Head of caudate nucleus (tissue), 42 donors: ENCODE measurements at regions not wholly inside any gene's neighbourhood (a gene's known extent, or its start where the extent isn't known, plus 50 kb on each side); places are given as distances from the start of the nearest gene placed in this dataset.

Source experiments
- DNase-seq, 42 donors: peaks; one replicate each; pipeline versions ENCODE4 v3.0.0 to v3.0.0-alpha.2; 2020 to 2021; ENCODE audit warnings: mixed read lengths in 7 of 42
- intact Hi-C: fragments of 100-400 bp; cut with DNase I; formaldehyde crosslinking; loops from one replicate; pipeline ENCODE4 v1.15.0; 2022

DNA sequence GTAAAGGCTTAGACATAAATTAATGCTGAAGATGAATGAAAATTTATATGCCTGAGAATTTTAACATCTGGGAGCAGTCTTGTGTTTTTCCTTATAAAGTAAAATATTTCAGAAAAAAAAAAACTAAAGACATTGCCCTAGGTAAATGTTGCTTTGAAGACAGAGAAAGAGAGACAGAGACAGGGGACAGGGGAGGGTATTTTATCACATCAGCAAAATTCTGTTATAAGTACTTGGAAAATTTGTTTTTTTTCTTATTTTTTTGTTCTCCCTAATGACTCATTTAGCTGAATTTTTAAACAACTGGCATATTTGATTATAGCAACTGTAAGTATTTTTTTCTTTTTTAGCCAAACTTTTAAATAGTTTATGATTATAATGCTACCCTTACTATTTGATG, 1540.6 kb upstream of the GBE1 start:
- DNase-seq, result no peak
- intact Hi-C loops, result no loop called here

DNA sequence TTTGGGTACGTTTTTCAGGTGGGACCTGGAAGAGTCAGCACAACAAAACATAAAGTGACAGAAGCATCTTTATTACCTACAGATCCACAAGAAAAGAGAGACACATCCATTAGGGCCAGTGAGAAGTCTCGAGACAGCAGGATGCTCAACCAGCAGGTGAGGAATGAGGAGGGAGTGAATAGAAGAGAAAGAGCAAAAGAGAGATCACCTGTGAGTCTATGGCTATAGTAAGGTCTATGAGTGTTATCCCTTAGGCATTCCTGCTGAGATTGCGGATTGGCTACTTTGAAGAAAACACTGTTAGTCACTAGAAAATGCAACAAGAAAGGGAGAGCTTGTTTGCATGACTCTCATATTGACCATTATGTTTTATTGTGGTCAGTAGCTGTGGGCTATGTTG, 1556.2 kb upstream of the GBE1 start:
- no peak for DNase-seq
- intact Hi-C loops, result no loop called here

DNA sequence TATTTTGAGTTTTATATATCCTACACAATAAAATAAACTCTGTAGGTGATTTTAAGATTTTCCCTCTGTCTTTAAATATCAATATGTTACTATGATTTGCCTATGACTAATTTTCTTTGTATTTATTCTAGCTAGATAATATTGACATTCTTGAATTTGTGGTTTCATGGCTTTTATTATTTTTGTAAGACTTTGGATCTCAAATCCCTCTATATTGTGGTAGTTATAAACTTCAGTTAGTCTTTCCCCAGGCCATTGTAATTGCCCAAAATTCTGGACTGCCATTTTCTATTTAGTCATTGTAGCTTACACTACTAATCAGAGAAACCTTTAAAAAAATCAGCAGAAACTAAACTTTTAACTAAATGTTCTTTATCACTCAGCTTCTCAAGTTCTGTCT, 1559.3 kb upstream of the GBE1 start:
- no peak for DNase-seq
- intact Hi-C loops, result no loop called here

DNA sequence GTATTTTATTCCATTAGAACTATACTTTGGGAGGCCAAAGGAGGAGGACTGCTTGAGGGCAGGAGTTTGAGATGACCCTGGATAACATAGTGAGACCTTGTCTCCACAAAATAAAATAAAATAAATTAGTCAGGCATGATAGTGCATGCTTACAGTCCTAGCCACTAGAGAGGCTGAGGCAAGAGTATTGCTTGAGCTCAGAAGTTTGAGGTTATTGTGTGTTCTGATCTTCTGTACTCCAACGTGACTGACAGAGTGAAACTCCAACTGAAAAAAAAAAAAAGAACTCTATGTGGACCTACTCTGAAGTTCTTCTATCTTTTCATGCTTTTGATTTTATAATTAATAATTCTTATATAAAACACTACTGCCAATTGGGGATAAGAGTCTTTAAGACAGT, 1560.0 kb upstream of the GBE1 start:
- intact Hi-C loops, result no loop called here
- DNase-seq, result no peak

DNA sequence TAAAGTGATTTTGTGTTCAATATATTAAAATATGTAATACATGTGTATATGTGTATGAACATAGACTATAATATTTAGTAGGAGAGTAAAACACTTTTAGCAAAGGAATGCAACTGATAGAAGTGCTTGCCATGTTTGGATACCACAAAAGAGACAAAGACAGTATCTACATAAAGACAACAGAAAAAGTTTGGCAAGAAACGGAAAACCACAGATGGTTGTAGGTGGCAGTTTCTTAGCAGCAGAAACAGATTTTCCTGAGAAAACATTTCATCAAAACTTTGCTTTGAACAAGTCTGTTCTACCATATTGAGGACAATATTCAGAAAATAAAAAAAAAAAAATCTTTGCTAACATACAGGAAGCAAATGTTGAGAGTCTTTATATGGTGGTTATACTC, 1560.4 kb upstream of the GBE1 start:
- DNase-seq, result no peak
- intact Hi-C loops, result no loop called here

DNA sequence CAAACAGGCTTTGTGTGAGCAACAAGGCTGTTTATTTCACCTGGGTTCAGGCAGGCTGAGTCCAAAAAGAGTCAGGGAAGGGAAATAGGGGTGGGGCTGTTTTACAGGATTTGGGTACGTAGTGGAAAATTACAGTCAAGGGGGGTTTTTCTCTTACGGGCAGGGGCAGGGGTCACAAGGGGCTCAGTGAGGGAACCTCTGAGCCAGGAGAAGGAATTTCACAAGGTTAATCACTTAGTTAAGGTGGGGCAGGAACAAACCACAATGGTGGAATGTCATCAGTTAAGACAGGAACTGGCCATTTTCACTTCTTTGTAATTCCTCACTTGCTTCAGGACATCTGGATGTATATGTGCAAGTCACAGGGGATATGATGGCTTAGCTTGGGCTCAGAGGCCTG, 1592.8 kb upstream of the GBE1 start:
- DNase-seq, result no peak
- intact Hi-C loops, result no loop called here

DNA sequence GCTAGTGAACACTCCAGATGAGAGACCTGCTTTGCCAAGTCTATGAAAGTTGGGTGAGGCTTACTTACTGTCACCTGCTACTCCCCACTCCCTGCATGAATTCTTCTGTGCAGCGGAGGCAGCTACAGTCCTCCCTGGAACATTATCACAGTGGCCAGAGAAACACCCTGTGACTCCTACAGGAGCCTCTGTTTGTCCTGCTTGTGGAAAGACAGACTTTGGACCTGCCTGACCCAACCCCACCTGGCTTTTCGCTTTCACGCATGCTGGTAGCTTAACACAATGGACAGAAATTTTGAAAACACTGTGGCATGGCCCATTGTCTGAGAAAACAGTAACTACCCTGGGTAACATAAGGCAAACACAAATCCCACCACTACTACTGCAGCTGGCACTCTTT, 1565.5 kb upstream of the CADM2 start:
- intact Hi-C loops, result no loop called here

DNA sequence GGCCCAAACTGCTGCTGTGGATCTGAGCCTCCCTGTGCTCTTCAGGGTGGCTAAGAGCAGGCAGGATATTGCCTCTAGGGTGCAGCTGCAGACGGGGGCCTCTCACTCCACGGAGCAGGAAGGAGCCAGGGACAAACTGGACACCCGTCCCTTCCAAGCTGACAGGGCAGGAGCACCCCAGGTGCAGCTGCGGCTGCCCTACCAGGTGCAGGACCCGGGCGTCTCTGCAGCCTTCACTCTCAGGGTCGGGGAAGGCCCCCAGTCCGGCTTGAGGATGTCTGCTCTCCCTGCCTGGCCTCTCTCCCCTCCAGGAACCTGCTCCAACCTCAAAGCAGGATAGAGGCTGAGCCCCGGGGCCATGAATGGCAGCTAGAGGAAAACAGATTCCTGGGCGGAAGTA, 1554.9 kb upstream of the CADM2 start:
- intact Hi-C loops, result no loop called here
- no peak for DNase-seq

More for the DNA sequence above, 1565.5 kb upstream of the CADM2 start:
- no peak for DNase-seq

DNA sequence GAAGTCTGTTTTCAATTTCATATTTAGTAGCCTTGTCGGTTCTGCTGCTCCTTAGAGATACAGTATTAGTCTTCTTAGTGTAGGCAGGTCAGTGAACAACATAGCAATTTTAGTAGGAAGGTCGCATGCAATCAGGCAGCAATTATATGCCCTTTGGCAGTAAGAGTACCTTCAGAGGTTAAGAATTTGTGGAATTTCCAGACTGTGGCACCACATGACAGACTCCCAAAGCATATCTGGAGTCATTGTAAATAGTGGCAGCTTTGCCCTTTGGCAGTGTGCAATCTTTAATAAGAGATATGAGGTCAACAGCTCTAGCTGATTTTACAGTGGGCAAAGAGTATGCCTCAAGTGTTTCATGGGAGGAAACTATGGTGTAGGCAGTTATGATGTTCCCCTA, 1532.5 kb upstream of the CADM2 start:
- DNase-seq, result no peak
- intact Hi-C loops, result no loop called here

DNA sequence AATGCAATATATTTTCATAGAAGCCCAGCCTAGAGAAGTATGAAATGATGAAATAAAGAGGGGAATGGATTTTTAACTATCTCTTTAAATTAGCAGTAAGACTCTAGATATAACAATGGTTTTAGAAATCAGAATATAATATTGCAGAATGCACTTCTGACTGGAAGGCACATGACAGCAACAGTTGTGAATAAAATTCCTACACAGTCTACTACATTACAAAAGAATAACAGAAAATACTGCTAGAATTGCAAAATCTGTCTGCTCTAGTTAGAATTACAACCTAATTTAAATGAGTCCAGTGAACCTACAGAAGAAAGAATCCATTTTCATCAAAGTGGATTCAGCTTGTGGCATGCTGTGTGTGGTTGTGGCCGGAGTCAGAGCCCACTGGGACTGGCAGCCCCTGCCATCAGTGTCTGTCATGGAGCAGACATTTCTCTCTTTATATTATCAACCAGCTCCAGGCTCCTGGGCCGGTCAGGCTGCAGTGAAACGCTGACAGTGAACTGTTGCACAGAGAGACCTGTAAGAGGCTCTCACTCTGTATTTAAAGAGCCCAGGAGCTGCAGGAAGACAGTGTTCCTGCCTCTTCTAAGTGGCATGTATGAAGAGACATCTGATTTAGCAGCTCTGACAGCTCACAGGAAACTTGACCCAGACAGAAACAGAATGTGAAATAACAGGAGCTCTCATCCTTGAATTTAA, 1523.8 kb upstream of the CADM2 start:
- intact Hi-C loops, result no loop called here
- DNase-seq, result no peak

DNA sequence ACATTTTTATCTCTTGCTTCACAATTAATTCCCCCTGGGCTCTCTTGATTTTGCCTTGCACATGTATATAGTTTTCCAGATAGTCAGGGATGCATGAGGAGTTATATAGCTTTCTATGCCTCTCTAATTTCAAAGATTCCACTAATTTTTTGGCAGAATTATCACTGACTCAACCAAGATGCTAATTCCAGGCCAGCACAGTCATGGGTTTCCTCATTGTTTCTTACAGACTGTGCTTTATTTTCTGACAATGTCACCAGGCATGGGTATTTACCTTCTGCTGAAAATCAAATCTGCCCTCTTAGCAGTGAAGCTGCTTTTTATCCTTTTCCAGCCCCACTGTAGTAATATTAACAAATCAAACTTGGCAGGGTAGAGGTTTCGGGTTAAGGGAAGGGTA, 1520.6 kb upstream of the CADM2 start:
- intact Hi-C loops, result no loop called here

DNA sequence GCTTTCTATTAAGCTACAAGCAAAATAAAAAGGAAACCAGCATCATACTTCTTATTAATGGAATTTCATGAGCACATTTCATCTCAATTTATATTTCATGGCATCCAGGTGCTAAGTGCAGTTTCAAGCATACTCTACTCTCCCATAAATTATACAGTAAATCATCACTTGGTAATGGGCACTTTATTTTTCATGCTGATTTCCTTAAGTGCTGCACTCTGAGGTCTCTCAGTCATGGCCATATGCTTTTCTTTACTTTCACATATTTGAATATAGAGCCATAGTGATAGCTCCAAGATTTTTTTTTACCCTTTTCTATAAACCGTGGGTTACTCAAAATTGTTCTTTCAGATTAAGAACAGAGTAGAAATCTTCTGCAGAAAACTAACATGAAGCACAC, 1505.7 kb upstream of the CADM2 start:
- intact Hi-C loops, result no loop called here
- no peak for DNase-seq

More for the DNA sequence above, 1520.6 kb upstream of the CADM2 start:
- DNase-seq, result no peak

DNA sequence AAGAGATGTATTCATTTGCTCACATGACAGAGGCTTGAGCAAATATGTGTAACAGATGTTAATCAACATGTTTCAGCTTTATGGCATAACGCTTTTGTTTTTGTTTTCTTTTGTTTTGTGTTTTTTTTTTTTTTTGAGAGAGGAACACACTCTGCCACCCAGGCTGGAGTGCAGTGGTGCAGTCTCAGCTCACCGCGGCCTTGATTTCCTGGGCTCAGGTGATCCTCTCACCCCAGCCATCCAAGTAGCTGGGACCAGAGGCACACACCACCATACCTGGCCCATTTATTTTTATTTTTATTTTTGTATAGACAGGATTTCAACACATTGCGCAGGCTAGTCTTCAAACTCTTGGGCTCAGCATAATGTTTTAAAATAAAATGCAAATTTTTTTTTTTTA, 1504.4 kb upstream of the CADM2 start:
- intact Hi-C loops, result no loop called here
- DNase-seq, result no peak

DNA sequence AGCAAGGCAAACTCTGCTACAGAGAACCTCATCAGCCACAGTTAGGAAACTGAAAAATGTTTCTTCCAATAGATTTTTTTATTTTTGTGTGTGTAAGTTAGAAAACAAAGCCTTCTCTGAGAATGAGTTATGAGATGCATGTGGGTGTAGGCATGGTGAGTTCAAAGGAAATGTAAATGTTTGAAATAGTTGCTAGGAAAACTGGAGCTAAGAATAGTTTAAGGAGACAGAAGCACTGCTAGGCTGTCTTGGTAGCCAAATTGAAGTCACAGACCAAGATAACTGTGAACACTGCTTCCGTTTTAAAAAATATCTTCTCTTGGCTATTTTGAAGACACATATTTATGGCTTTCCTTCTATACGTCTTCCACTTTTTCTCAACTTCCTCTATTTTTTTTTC, 1501.2 kb upstream of the CADM2 start:
- DNase-seq, result no peak
- intact Hi-C loops, result no loop called here

DNA sequence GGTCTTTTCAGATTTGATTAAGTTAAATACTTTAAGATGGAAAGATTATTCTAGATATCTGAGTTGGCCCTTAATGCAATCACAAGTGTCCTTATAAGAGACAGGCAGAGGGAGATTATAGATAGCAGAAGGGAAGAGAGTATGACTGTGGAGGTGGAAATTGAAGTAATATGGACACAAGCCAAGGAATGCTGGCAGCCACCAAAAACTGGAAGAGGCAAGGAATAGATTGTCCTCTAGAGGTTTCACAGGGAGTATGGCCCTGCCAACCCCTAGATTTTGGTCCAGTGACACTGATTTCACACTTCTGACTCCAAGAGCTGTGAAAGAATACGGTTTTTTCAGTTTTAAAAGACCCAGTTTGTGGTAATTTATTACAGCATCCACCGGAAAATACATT, 1498.7 kb upstream of the CADM2 start:
- DNase-seq, result no peak

DNA sequence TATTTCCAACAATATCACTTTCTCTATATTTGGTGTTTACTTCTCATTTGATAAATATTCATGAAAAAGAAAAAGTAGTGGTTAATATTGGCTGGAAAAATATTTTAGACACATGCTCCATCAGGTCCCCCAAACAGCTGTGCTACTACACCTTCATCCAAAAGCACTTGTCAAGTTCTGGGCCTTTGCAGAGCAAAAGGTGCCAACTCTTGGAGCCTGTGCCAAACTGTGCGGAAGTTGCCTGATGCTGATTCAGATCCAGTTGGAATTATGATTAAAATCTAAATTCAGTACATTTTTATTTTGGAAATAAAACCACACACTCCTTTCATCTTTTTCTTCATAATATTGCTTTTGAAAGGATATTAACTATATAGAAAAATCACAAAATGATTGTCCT, 1497.4 kb upstream of the CADM2 start:
- intact Hi-C loops, result no loop called here
- no peak for DNase-seq

More for the DNA sequence above, 1498.7 kb upstream of the CADM2 start:
- intact Hi-C loops, result no loop called here

DNA sequence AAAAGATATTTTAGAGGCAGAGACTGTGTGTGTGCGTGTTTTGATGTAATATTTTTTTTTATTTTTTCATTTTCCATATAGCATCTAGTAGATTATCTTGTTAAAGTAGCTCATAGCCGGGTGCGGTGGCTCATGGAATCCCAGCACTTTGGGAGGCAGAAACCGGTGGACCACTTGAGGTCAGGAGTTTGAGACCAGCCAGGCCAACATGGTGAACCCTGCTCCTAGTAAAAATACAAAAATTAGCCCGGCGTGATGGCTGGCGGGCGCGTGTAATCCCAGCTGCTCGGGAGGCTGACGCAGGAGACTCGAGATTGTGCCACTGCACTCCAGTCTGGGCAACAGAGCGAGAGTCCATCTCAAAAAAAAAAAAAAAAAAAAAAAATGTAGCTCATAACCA, 1481.2 kb upstream of the CADM2 start:
- intact Hi-C loops, result no loop called here
- no peak for DNase-seq

DNA sequence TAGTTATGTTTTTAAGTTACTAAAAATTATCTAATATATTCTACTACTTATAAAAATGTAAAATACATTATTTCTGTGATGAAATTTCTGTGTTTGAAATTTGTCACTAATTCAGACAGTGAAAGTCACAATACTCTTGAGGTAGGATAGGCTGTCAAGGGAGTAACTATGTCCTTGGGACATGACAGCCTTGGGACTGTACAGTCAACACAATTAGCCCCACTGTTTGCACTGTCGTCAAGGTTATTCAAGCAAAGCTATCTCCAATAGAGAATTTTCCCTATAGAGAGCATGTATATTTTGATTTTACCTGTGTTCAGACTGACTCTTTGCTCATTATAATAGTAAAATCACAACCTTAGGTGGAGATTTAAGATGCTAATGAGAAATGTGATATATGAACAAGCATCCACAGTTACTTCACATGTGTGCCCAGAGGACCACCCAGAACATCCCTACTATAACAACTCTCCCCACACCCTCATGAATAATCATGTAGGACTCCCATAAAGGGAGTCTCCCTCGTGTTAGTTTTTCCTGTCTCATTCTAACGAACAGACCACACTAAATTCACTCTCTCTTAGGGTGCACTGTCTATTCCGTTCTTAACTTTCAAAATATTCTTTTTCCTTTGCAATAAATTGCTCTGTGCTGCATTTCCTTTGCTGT, 1476.3 kb upstream of the CADM2 start:
- DNase-seq, result no peak
- intact Hi-C loops, result no loop called here

DNA sequence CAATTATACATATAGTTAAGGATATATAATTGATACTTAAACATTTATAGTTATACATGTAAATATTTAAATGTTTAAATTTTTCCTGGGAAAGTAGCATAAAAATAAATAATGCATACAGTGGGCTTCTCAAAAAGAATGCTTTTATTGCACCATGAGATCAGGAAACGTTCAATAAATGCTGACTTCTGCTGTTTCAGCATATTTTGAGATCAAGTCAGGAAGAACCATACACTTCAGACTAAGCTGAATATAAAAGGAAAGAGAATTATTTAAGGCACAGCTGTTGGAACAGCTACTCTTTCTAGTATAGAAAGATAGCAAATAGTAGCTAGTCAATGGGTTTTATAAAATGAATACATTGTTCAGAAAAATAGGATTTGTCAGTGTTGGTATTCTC, 1462.3 kb upstream of the CADM2 start:
- DNase-seq, result no peak
- intact Hi-C loops, result no loop called here

DNA sequence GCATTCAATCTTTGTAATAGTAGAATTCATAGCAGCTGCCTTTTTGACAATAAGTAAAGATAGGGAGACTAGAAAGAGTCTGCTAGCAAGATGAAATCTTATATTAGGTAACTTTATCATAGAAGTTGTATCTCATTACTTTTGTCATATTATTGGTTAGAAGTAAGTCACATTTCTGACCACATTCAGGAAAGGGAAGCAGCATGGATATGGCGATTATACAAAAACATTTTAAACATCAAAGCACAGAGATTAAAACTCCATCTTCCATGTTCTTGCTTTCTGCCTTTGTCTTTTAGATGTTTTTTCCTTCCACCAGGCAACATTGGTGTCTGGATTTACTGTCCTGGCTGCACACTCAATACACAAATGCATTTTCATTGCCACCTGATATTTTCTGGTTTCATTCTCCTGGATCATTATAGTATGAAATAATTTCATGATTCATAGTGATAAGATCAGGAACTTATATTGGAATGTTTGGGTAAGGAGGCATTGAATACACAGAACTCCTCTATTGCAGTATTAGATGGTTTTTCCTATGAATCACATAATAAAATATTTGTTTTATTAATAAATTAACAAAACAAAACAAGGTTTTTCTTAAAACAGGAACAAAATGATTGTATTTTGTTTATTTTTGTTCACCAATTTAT, 1460.3 kb upstream of the CADM2 start:
- intact Hi-C loops, result no loop called here
- DNase-seq, result no peak

DNA sequence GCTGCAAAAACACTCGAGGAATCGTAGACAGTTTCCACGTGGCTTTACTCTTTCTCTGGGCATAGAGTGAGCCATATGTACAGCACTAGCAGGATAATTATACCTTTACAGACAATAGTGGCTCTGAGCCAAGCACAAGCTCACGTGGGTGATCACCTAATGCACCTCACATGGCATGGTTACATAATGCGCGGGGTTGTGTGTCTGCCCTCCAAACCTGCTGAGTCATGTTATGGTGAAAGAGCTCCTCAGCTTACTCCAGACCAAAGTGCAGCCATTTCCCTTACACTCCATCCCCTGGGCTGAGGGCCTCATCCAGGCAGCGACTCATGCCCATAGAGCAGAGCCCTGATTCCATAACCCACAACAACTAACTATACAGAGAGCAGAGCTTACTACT, 1458.4 kb upstream of the CADM2 start:
- no peak for DNase-seq
- intact Hi-C loops, result no loop called here
